Mucosa of rectum (tissue), 2 donors: ENCODE measurements at regions not wholly inside any gene's neighbourhood (a gene's known extent, or its start where the extent isn't known, plus 50 kb on each side); places are given as distances from the start of the nearest gene placed in this dataset.
"Not testable (repeated sequence)": the region's sequence is repeated elsewhere in the genome, so short reads cannot be mapped to it uniquely, and the experiment has no call there.

Experiments used
- H3K27ac ChIP-seq, 2 donors: one replicate each; pipeline ENCODE4 v1.7.0; 2013; ENCODE audit warnings: inconsistent platforms in 2 of 2, low read depth in 2 of 2, low read length in 2 of 2
- H3K27me3 ChIP-seq, 2 donors: one replicate each; pipeline ENCODE4 v1.7.0; 2013; ENCODE audit warnings: low read length in 2 of 2; ENCODE audit not compliant: control insufficient read depth in 2 of 2, insufficient read depth in 2 of 2
- H3K36me3 ChIP-seq, 2 donors: one replicate each; pipeline ENCODE4 v1.7.0; 2013; ENCODE audit warnings: low read length in 2 of 2; ENCODE audit not compliant: control insufficient read depth in 2 of 2, insufficient read depth in 2 of 2
- H3K4me1 ChIP-seq, 2 donors: one replicate each; pipeline ENCODE4 v1.7.0; 2013; ENCODE audit warnings: low read length in 2 of 2, mild to moderate bottlenecking in 1 of 2; ENCODE audit not compliant: control insufficient read depth in 2 of 2, insufficient read depth in 2 of 2
- H3K4me3 ChIP-seq, 2 donors: one replicate each; pipeline ENCODE4 v1.7.0; 2013; ENCODE audit warnings: low read length in 2 of 2
- H3K9ac ChIP-seq, 2 donors: one replicate each; pipeline ENCODE4 v1.7.0; 2013; ENCODE audit warnings: low read length in 2 of 2, low read depth in 1 of 2, mild to moderate bottlenecking in 1 of 2
- H3K9me3 ChIP-seq, 2 donors: one replicate each; pipeline ENCODE4 v1.7.0; 2013; ENCODE audit warnings: low read length in 2 of 2; ENCODE audit not compliant: control insufficient read depth in 2 of 2
- donor health status: healthy.
- donor health status: Normal muscosa, but diverticular disease.

- H3K36me3 ChIP-seq, H3K9me3 ChIP-seq, H3K4me1 ChIP-seq, H3K27ac ChIP-seq, H3K9ac ChIP-seq, H3K27me3 ChIP-seq, H3K4me3 ChIP-seq: not testable (repeated sequence)
Measured at GRCh38 chrX:9411682-9412081, 53.2 kb upstream of the TBL1X start.

DNA sequence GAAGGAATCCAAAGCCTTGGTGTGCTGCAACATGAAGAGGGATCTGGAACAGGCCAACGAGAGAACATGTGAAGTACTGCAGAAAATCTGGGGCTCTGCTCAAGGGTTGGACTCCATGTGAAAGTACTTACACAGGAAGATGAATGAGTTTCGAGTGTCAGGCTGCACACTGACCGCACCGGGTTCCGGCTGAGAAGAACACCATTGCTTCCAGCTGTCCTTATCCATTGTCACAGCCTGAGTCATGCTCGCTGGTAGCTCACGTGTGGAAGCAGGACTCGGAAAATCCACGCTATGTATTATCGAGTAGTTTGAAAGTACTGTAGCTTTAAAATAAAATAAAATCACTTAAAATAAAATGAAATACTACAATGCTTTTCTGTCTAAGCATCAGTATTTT, 50.4 kb upstream of the TBL1X start:
- Histone ChIP-seq H3K4me1 (no peaks in the 10 kb centered on the region), H3K4me3 (no peak overlapping the region), H3K9me3 (no peaks in the 10 kb centered on the region), H3K9ac (no peak overlapping the region), H3K27me3 (no peaks in the 10 kb centered on the region), H3K27ac (no peak overlapping the region), H3K36me3 (no peaks in the 10 kb centered on the region)
